ENCODE measurements at regions not wholly inside any gene's neighbourhood (a gene's known extent, or its start where the extent isn't known, plus 50 kb on each side); places are given as distances from the start of the nearest gene placed in this dataset.
"Not testable (repeated sequence)": the region's sequence is repeated elsewhere in the genome, so short reads cannot be mapped to it uniquely, and the experiment has no call there.

DNA sequence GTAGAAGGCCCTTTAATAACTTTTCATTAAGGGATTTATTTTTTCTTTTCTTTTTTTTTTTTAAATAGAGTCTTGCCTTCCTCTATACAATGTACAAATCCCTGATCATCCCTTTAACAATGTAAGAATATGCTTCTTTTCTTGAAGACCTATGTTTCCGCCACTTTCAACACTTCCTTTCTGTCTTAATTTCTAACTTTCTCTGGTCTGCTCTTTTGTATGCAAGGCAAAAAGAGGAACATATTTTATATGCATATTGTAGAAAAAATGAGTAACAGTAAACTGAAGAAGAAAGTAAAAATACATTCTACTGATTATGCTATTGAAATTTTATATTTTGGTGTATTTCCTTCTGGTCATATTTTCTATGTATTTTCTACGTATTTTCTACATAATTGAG lies 484.7 kb downstream of the TFAP2B start:
- H3K27ac Mint-ChIP-seq, result no peak overlapping the region
- H3K4me1 Mint-ChIP-seq, result no peaks in the 10 kb centered on the region
- H3K9me3 Mint-ChIP-seq, result peaks cover 0 to 17% (median 0%) of the 10 kb centered on the region in 9 donors

DNA sequence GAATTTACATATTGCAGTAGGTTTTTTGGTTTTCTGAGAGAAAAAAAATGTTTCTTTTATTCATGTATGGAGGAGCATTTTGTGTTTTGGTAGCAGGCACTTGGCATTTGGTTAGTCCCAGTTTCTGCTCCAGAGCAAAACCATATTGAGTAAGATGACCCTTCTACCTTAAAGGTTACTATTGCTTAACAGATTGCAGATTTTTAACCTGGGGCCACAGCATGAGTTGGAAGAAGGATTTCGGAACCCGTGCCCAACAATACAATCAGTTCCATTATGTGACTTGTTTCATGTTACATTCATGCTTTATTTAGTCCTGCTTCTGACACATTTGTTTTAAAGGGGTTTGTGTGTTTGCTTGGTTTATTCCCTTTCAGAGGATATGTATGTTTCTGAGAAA lies 496.3 kb downstream of the TFAP2B start:
- Mint-ChIP-seq H3K36me3 (no peaks in the 10 kb centered on the region), H3K27ac (no peak overlapping the region), H3K4me3 (no peak overlapping the region), H3K27me3 (peaks cover 0 to 2% (median 0%) of the 10 kb centered on the region in 5 donors), H3K4me1 (no peaks in the 10 kb centered on the region), H3K9me3 (peaks cover 0 to 8% (median 0%) of the 10 kb centered on the region in 9 donors)
- ATAC-seq (no peak), DNase-seq (no peak)
- POLR2A ChIA-PET, result no interaction called here

More for the DNA sequence above, 484.7 kb downstream of the TFAP2B start:
- Mint-ChIP-seq H3K27me3 (peaks cover 0 to 7% (median 0%) of the 10 kb centered on the region in 5 donors), H3K36me3 (no peaks in the 10 kb centered on the region), H3K4me3 (no peak overlapping the region)
- ATAC-seq (no peak), DNase-seq (no peak)
- POLR2A ChIA-PET, result no interaction called here

DNA sequence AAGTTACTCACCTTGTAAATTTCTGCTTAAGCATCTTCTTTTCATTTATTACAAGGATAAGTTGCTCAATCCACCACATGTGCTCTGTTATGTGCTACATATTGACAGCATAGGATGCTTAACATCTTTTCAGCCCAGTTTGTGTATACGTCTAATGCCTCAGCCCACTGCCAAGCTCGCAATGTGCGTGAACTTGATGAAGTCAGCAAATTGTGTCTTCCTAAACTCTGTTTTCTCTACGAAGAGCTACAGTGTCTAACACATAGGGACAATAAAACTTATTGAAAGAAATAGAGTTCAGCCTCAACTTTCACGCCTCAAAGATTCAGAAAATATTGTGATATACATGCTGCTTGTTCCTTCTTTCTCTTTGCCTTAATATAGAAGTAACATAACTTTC lies 500.0 kb downstream of the TFAP2B start:
- DNase-seq, result no peak
- Mint-ChIP-seq H3K27me3 (peaks cover 0 to 2% (median 0%) of the 10 kb centered on the region in 5 donors), H3K4me1 (no peaks in the 10 kb centered on the region), H3K9me3 (peaks cover 0 to 23% (median 4%) of the 10 kb centered on the region in 9 donors), H3K27ac (no peak overlapping the region), H3K4me3 (no peak overlapping the region), H3K36me3 (no peaks in the 10 kb centered on the region)
- ATAC-seq, result no peak
- POLR2A ChIA-PET, result no interaction called here

DNA sequence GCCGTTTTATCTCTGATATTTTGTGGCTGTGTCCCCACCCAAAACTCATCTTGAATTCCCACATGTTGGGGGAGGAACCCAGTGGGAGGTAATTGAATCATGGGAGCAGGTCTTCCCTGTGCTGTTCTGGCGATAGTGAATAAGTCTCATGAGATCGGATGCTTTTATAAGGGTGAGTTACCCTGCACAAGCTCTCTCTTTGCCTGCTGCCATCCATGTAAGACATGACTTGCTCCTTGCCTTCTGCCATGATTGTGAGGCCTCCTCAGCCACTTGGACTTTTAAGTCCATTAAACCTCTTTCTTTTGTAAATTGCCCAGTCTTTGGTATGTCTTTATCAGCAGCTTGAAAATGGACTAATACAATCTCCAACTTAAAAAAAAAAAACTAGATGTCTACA lies 502.8 kb downstream of the TFAP2B start:
- H3K9me3 Mint-ChIP-seq, result peaks cover 0 to 23% (median 5%) of the 10 kb centered on the region in 9 donors
- ATAC-seq, H3K27me3 Mint-ChIP-seq, H3K36me3 Mint-ChIP-seq, H3K27ac Mint-ChIP-seq, H3K4me3 Mint-ChIP-seq, POLR2A ChIA-PET, DNase-seq, H3K4me1 Mint-ChIP-seq: not testable (repeated sequence)

DNA sequence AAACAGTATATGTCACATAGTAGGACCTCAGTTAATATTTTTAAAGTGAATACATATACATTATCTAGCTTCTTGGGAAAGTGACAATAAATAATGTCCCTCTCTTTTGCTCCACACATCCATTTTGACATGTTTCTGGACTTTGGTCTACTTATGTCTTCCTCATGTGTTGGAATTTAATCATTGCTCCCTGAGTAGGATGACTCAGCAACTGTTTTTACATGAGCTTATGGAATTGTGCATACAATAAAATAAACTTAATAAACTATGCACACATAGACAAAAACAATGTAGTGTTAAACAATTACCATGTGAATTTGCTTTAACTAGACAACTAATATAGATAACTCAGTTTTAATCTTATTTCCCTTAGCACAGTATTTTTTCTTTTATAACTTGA lies 503.8 kb downstream of the TFAP2B start:
- H3K9me3 Mint-ChIP-seq, result peaks cover 0 to 23% (median 5%) of the 10 kb centered on the region in 9 donors
- DNase-seq (no peak), ATAC-seq (no peak)
- no peak overlapping the region for H3K27ac Mint-ChIP-seq
- no peak overlapping the region for H3K4me3 Mint-ChIP-seq
- H3K36me3 Mint-ChIP-seq, result no peaks in the 10 kb centered on the region
- peaks cover 0 to 2% (median 0%) of the 10 kb centered on the region in 5 donors for H3K27me3 Mint-ChIP-seq
- POLR2A ChIA-PET, result no interaction called here
- H3K4me1 Mint-ChIP-seq, result no peaks in the 10 kb centered on the region

DNA sequence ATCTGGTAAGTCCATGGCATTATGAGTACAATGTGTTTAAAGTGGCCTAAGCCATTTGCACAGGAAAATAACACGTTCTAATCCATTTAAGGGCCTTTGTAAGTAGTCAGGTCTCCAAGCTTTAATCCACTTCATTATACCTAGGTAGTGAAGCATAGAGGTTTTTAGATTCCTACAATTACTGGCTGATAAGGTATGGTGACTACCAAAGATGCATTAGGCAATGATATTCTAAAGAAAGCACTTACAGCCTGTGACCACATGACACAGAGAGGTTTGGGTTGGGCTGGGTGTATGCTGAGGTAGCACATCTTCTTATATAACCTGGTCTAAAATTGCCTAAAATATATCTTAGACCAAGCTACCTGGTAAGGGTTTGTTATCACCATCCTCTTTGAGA lies 504.4 kb downstream of the TFAP2B start:
- no peak overlapping the region for H3K4me3 Mint-ChIP-seq
- ATAC-seq (no peak), DNase-seq (no peak)
- H3K27me3 Mint-ChIP-seq, result peaks cover 0 to 2% (median 0%) of the 10 kb centered on the region in 5 donors
- no peaks in the 10 kb centered on the region for H3K4me1 Mint-ChIP-seq
- H3K9me3 Mint-ChIP-seq, result peaks cover 0 to 23% (median 5%) of the 10 kb centered on the region in 9 donors
- no peaks in the 10 kb centered on the region for H3K36me3 Mint-ChIP-seq
- POLR2A ChIA-PET, result no interaction called here
- H3K27ac Mint-ChIP-seq, result no peak overlapping the region

DNA sequence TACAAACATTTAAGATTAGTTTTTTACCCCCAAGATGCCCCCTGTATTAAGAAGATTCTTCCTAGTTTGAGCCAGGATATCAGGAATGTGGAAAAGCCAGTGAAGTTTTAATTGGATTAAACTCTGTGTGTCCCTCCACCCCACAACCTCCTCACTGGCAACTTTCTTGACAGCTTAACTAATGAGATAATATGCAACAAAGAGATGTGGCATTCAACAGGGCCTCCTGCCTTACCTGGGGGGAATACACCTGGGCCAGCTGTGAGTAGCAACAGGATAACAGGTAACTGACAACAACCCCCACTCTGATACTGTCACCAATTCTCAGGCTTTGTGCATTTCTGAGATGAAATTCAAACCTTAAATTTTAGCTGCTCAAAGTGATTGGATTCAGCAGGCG lies 512.3 kb downstream of the TFAP2B start:
- Mint-ChIP-seq H3K27me3 (no peaks in the 10 kb centered on the region), H3K36me3 (no peaks in the 10 kb centered on the region), H3K27ac (no peak overlapping the region), H3K4me3 (no peak overlapping the region), H3K9me3 (peaks cover 0 to 17% (median 0%) of the 10 kb centered on the region in 9 donors), H3K4me1 (no peaks in the 10 kb centered on the region)
- POLR2A ChIA-PET, result no interaction called here
- no peak for ATAC-seq
- DNase-seq, result no peak

DNA sequence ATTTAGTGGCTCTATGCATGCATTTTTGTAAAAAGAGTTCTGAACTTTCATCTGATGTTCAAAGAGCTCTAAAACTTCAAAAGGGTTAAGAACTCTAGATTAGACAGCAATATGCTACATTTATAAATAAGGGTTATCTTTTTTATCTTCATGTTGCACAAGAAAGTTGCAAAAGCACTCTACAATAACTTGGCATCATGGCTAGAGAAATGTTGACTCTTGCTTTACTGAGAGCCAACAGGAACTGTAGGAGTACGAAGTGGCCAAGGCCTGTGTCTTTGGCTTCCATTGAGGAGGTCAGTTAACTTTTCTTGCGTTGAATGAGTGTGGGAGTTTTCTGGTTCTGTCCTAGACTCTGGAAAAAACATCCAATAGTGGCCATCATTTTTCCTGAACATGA lies 516.9 kb downstream of the TFAP2B start:
- no peak overlapping the region for H3K4me3 Mint-ChIP-seq
- no peaks in the 10 kb centered on the region for H3K36me3 Mint-ChIP-seq
- H3K27me3 Mint-ChIP-seq, result no peaks in the 10 kb centered on the region
- no peaks in the 10 kb centered on the region for H3K4me1 Mint-ChIP-seq
- POLR2A ChIA-PET, result no interaction called here
- no peak for DNase-seq
- no peak for ATAC-seq
- no peak overlapping the region for H3K27ac Mint-ChIP-seq
- peaks cover 0 to 9% (median 0%) of the 10 kb centered on the region in 9 donors for H3K9me3 Mint-ChIP-seq

DNA sequence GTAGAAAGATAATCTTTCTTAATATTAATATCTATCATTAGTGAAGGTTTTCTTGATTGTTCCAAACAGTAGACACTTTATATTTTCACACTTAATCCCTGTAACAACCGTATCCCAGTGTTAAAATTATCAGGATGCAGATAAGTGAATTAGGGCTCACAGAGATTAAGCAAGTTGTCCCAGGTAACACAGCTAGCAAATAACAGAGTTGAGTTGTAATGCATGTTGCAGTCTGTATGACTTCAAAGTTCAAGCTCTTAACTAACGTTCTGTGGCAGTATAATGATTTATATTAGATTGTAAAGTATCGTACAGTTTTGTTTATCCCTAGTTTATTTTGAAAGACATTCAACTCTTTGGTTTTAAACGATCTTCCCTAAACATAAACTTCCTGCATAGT lies 517.5 kb downstream of the TFAP2B start:
- H3K27ac Mint-ChIP-seq, result no peak overlapping the region
- peaks cover 0 to 9% (median 0%) of the 10 kb centered on the region in 9 donors for H3K9me3 Mint-ChIP-seq
- H3K4me1 Mint-ChIP-seq, result no peaks in the 10 kb centered on the region
- H3K36me3 Mint-ChIP-seq, result no peaks in the 10 kb centered on the region
- no peaks in the 10 kb centered on the region for H3K27me3 Mint-ChIP-seq
- DNase-seq, result no peak
- no peak for ATAC-seq
- POLR2A ChIA-PET, result no interaction called here
- no peak overlapping the region for H3K4me3 Mint-ChIP-seq

DNA sequence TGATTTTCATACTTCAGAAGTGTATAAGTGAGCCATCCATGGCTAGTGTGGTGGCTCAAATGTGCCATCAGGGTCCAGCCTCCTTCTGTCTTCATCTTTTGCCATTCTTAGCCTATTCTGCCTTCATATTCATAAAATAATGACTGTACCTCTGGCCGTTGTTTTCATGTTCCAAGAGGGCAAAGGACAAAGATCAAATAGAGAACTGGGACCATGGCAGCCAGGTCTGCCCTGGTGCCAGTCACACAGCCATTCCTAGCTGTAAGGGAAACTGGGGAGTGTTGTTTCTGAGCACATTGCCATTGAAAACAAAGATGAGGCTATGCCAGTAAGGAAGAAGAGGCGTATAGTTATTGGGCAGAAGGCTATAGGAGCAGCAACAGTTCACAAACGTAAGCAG lies 518.6 kb downstream of the TFAP2B start:
- Mint-ChIP-seq H3K27me3 (no peaks in the 10 kb centered on the region), H3K4me3 (no peak overlapping the region), H3K27ac (no peak overlapping the region), H3K36me3 (no peaks in the 10 kb centered on the region), H3K4me1 (no peaks in the 10 kb centered on the region), H3K9me3 (peaks cover 0 to 3% (median 0%) of the 10 kb centered on the region in 9 donors)
- no peak for ATAC-seq
- POLR2A ChIA-PET, result no interaction called here
- no peak for DNase-seq

DNA sequence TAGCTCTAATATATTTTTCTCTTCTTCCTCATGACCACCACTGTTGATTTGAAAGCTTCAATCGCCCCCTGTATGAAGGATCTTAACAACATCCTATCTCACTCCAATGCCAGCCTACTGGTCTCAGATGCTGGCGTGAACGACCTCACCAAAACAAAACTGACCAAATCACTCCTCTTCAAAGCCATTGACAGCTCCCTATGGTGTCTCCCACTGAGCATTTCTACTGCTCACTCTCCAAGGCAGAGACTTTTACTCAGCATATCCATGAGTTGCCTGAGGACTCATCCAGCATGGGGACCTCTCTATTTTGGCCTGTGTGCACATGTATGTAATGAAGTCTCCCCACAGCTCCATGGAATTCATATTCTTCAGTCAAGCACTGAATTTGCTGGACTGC lies 520.4 kb downstream of the TFAP2B start:
- no peak overlapping the region for H3K27ac Mint-ChIP-seq
- no peak for ATAC-seq
- no peaks in the 10 kb centered on the region for H3K27me3 Mint-ChIP-seq
- peaks cover 0 to 3% (median 0%) of the 10 kb centered on the region in 9 donors for H3K9me3 Mint-ChIP-seq
- no peaks in the 10 kb centered on the region for H3K4me1 Mint-ChIP-seq
- H3K4me3 Mint-ChIP-seq, result no peak overlapping the region
- no peaks in the 10 kb centered on the region for H3K36me3 Mint-ChIP-seq
- POLR2A ChIA-PET, result no interaction called here
- no peak for DNase-seq

DNA sequence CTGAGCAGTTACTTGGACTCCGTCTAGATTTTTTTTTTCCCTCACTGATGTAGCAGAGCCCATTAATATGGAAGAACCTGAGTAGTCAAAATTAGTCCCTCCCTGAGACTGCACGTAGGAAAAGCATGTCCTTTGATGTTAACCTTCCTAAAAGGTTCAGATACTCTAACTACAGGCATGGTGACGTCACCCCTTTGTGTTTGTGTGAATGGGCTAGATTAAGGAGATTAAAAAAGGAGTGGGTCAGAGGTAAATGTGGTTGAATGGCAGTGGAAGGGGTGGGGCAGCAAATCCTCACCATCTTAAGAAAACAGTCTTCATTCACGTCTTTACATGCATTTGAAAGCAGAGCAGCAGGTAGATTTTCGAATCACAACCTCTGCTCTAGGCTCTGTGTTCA lies 521.1 kb downstream of the TFAP2B start:
- H3K27ac Mint-ChIP-seq, result no peak overlapping the region
- no peaks in the 10 kb centered on the region for H3K4me1 Mint-ChIP-seq
- peaks cover 0 to 7% (median 0%) of the 10 kb centered on the region in 9 donors for H3K9me3 Mint-ChIP-seq
- POLR2A ChIA-PET, result no interaction called here
- no peaks in the 10 kb centered on the region for H3K27me3 Mint-ChIP-seq
- H3K4me3 Mint-ChIP-seq, result no peak overlapping the region
- no peaks in the 10 kb centered on the region for H3K36me3 Mint-ChIP-seq
- no peak for ATAC-seq
- DNase-seq, result no peak

DNA sequence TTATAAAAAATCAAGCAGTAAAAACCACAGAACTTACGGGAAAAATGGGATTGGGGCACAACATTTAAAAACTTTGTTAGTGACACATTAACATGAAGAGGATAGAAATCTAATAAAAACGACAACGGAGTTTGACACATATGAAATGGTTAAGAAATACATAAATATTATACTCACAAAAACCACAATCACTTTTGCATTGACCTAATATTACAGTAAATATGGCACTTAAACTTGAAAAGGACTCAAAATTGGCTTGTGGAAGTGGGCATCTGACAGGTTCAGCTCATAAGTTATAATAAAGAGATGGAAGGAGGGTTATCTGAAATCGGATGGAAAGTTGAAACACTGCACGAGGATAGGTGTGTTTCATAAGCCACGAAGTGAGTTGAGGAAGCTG lies 523.7 kb downstream of the TFAP2B start:
- peaks cover 0 to 18% (median 9%) of the 10 kb centered on the region in 9 donors for H3K9me3 Mint-ChIP-seq
- H3K27ac Mint-ChIP-seq, result no peak overlapping the region
- H3K27me3 Mint-ChIP-seq, result no peaks in the 10 kb centered on the region
- ATAC-seq (no peak), DNase-seq (no peak)
- no peak overlapping the region for H3K4me3 Mint-ChIP-seq
- no peaks in the 10 kb centered on the region for H3K36me3 Mint-ChIP-seq
- POLR2A ChIA-PET, result no interaction called here
- H3K4me1 Mint-ChIP-seq, result no peaks in the 10 kb centered on the region

DNA sequence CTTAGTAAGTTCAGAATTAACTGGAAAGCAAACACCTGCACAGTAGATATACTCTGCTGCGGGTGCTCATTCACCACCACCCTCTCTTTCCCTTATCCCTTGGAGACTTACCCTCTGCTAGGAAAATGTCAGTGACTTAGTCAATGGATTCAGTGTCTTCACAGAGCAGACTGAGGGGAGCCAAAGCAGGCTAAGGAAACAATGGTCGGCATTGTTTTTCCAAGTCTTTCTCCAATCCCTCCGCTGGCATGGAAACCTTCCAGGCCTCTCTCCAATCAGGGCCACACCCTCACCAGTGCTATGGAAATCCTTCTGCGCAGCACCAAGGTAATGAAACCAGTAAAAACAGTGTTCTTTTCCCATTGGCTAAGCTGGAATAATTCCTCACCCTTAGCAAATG lies 531.2 kb downstream of the TFAP2B start:
- Mint-ChIP-seq H3K27ac (no peak overlapping the region), H3K27me3 (peaks cover 0 to 2% (median 0%) of the 10 kb centered on the region in 5 donors), H3K9me3 (peaks cover 3 to 40% (median 14%) of the 10 kb centered on the region in 9 donors), H3K4me1 (no peaks in the 10 kb centered on the region), H3K4me3 (no peak overlapping the region), H3K36me3 (no peaks in the 10 kb centered on the region)
- DNase-seq (no peak), ATAC-seq (no peak)
- POLR2A ChIA-PET, result no interaction called here
